Thoracic aorta (tissue), 2 donors: ENCODE measurements at regions not wholly inside any gene's neighbourhood (a gene's known extent, or its start where the extent isn't known, plus 50 kb on each side); places are given as distances from the start of the nearest gene placed in this dataset.

ENCODE experiments used
- ATAC-seq: fragments of 150-250 bp; one replicate; pipeline ENCODE4 v1.8.0; 2017; ENCODE audit warnings: low read depth; ENCODE audit not compliant: insufficient number of reproducible peaks, low FRiP score
- DNase-seq: peaks from one replicate; pipeline ENCODE4 v3.0.0-alpha.2; 2020; ENCODE audit warnings: low spot score
- H3K27ac ChIP-seq, 2 donors: fragments of 200-600 bp; sonication (generic); 1 replicate in 1 of 2; 2 replicates in 1 of 2; pipeline ENCODE4 v1.5.1; 2016; ENCODE audit warnings: mild to moderate bottlenecking in 2 of 2, moderate library complexity in 2 of 2
- H3K27me3 ChIP-seq: fragments of 200-600 bp; sonication (generic); replicated peaks from 2 replicates; pipeline ENCODE4 v1.6.0; 2016; ENCODE audit warnings: mild to moderate bottlenecking; ENCODE audit not compliant: insufficient read depth
- H3K36me3 ChIP-seq: fragments of 200-600 bp; sonication (generic); one replicate; pipeline ENCODE4 v1.5.1; 2016
- H3K4me1 ChIP-seq, 2 donors: fragments of 200-600 bp; sonication (generic); 1 replicate in 1 of 2; 2 replicates in 1 of 2; pipeline versions ENCODE4 v1.5.1 to v1.6.0; 2016; ENCODE audit warnings: low read depth in 2 of 2, mild to moderate bottlenecking in 1 of 2; ENCODE audit not compliant: control insufficient read depth in 1 of 2
- H3K4me3 ChIP-seq: fragments of 200-600 bp; sonication (generic); 2 replicates; pipeline ENCODE4 v1.5.1; 2016; ENCODE audit warnings: mild to moderate bottlenecking
- H3K9me3 ChIP-seq: fragments of 200-600 bp; sonication (generic); 2 replicates; pipeline ENCODE4 v1.5.1; 2016
- CTCF ChIP-seq: fragments of 200-600 bp; sonication (generic); IDR thresholded peaks from one replicate; pipeline ENCODE4 v1.5.1; 2019; ENCODE audit warnings: antibody characterized with exemption

GRCh38 chr4:125155251-125155650 is 159.5 kb upstream of the FAT4 start:
- H3K27me3 ChIP-seq = no peaks in the 10 kb centered on the region
- no peaks in the 10 kb centered on the region for H3K9me3 ChIP-seq
- no peak overlapping the region for H3K27ac ChIP-seq
- no peaks in the 10 kb centered on the region for H3K4me1 ChIP-seq
- DNase-seq (no peak), ATAC-seq (no peak)
- TF ChIP-seq CTCF = no peak
- H3K36me3 ChIP-seq = no peaks in the 10 kb centered on the region
- H3K4me3 ChIP-seq = no peak overlapping the region

GRCh38 chr4:125140966-125141495 is 173.7 kb upstream of the FAT4 start:
- DNase-seq = no peak
- ATAC-seq = no peak
- no peaks in the 10 kb centered on the region for H3K36me3 ChIP-seq

GRCh38 chr4:125135652-125136051 is 179.1 kb upstream of the FAT4 start:
- ATAC-seq = no peak
- Histone ChIP-seq H3K36me3 (no peaks in the 10 kb centered on the region), H3K27me3 (no peaks in the 10 kb centered on the region), H3K4me1 (no peaks in the 10 kb centered on the region), H3K27ac (no peak overlapping the region), H3K4me3 (no peak overlapping the region), H3K9me3 (no peaks in the 10 kb centered on the region)
- TF ChIP-seq CTCF = no peak
- no peak for DNase-seq

More at GRCh38 chr4:125140966-125141495, 173.7 kb upstream of the FAT4 start:
- Histone ChIP-seq H3K4me1 (no peaks in the 10 kb centered on the region), H3K9me3 (no peaks in the 10 kb centered on the region), H3K4me3 (no peak overlapping the region), H3K27me3 (no peaks in the 10 kb centered on the region), H3K27ac (no peak overlapping the region)
- no peak for TF ChIP-seq CTCF

- H3K4me3 ChIP-seq = no peak overlapping the region
- DNase-seq (no peak), ATAC-seq (no peak)
- TF ChIP-seq CTCF = no peak
- H3K9me3 ChIP-seq = no peaks in the 10 kb centered on the region
- H3K27me3 ChIP-seq = no peaks in the 10 kb centered on the region
- H3K27ac ChIP-seq = no peak overlapping the region
- no peaks in the 10 kb centered on the region for H3K4me1 ChIP-seq
- H3K36me3 ChIP-seq = no peaks in the 10 kb centered on the region
Observed at GRCh38 chr4:125132729-125133128, 182.0 kb upstream of the FAT4 start.

- no peaks in the 10 kb centered on the region for H3K4me1 ChIP-seq
- no peaks in the 10 kb centered on the region for H3K27me3 ChIP-seq
- no peak for DNase-seq
Observed at GRCh38 chr4:125131891-125132680, 182.7 kb upstream of the FAT4 start.

More at GRCh38 chr4:125131891-125132680, 182.7 kb upstream of the FAT4 start:
- H3K36me3 ChIP-seq = no peaks in the 10 kb centered on the region
- no peak for TF ChIP-seq CTCF
- H3K4me3 ChIP-seq = no peak overlapping the region
- no peak overlapping the region for H3K27ac ChIP-seq
- no peak for ATAC-seq
- no peaks in the 10 kb centered on the region for H3K9me3 ChIP-seq
